HCT116 (cell line): ENCODE measurements at regions not wholly inside any gene's neighbourhood (a gene's known extent, or its start where the extent isn't known, plus 50 kb on each side); places are given as distances from the start of the nearest gene placed in this dataset.

Experiments
- ATAC-seq: fragments of 200-7000 bp; cut with Tn5 transposase; 2 replicates; pipeline ENCODE4 v1.9.1; 2020; ENCODE audit warnings: mild to moderate bottlenecking, moderate library complexity
- BruUV-seq: library from RNA; stranded (reverse); fragments of 400-500 nt; replicated peaks from 2 replicates; lab custom pipeline; 2021; lab: Mats Ljungman, UMichigan
- CTCF ChIA-PET: fragments of 300-600 bp; sonication (Branson Sonifier 250); formaldehyde crosslinking; loops from one replicate; lab custom pipeline; 2021; ENCODE audit warnings: antibody characterized with exemption; lab: Charles Lee
- POLR2A ChIA-PET: fragments of 300-600, 350-600 bp; sonication (Branson Sonifier 250); formaldehyde crosslinking; loops from one replicate; lab custom pipeline; 2021; ENCODE audit warnings: antibody characterized with exemption; lab: Charles Lee
- RAD21 ChIA-PET, 2 experiments: fragments of 300-600 bp; sonication (Branson Sonifier 250); formaldehyde crosslinking; loops; one replicate each; lab custom pipeline; 2023; ENCODE audit warnings: low total read pairs in 2 of 2; ENCODE audit not compliant: uncharacterized antibody in 2 of 2, unreplicated experiment in 2 of 2, low non-redundant PET in 1 of 2; lab: Charles Lee
- DNase-seq: peaks from one replicate; pipeline ENCODE4 v3.0.0-alpha.2; 2010; ENCODE audit warnings: low read depth, low spot score
- H2AFZ ChIP-seq: fragments of 200-600 bp; shearing (Covaris generic), sonication (generic); 2 replicates; pipeline ENCODE4 v1.6.1; 2017; ENCODE audit warnings: low read depth, mixed run types, mixed read lengths, antibody characterized with exemption, low read length; ENCODE audit not compliant: poor library complexity, severe bottlenecking
- H3K27ac ChIP-seq: 2 replicates; pipeline ENCODE4 v1.5.1; 2012; ENCODE audit warnings: low read depth, low read length
- H3K27me3 ChIP-seq: fragments of 200-600 bp; sonication (generic); 2 replicates; pipeline ENCODE4 v1.6.1; 2016; ENCODE audit warnings: mixed run types, low read length, mixed read lengths; ENCODE audit not compliant: insufficient read depth
- H3K36me3 ChIP-seq, 2 experiments: fragments of 200-500 bp in 1 of 2; fragments of 200-600 bp in 1 of 2; sonication (Bioruptor generic) in 1 of 2; sonication (generic) in 1 of 2; 2 replicates each; pipeline versions ENCODE4 v1.5.1 to v1.6.1; 2014 to 2016; ENCODE audit warnings: low read length in 2 of 2, inconsistent platforms in 1 of 2, mixed read lengths in 1 of 2, mixed run types in 1 of 2; ENCODE audit not compliant: insufficient read depth in 2 of 2, control insufficient read depth in 1 of 2
- H3K4me1 ChIP-seq, 2 experiments: fragments of 200-600 bp in 1 of 2; sonication (generic) in 1 of 2; 2 replicates each; pipeline versions ENCODE4 v1.5.1 to v1.6.1; 2012 to 2017; ENCODE audit warnings: low read length in 2 of 2, inconsistent platforms in 1 of 2, mild to moderate bottlenecking in 1 of 2, mixed read lengths in 1 of 2, mixed run types in 1 of 2, moderate library complexity in 1 of 2; ENCODE audit not compliant: insufficient read depth in 2 of 2, control insufficient read depth in 1 of 2
- H3K4me2 ChIP-seq: fragments of 200-600 bp; sonication (generic); 2 replicates; pipeline ENCODE4 v1.6.1; 2017; ENCODE audit warnings: mixed run types, low read length, mixed read lengths
- H3K4me3 ChIP-seq, 2 experiments: fragments of 200-600 bp in 1 of 2; sonication (generic) in 1 of 2; replicated peaks in 1 of 2; 2 replicates each; pipeline ENCODE4 v1.5.1; 2011 to 2016; ENCODE audit warnings: low read length in 2 of 2, control low read depth in 1 of 2, low read depth in 1 of 2, mild to moderate bottlenecking in 1 of 2, mixed read lengths in 1 of 2, mixed run types in 1 of 2
- H3K79me2 ChIP-seq: fragments of 200-600 bp; sonication (generic); 2 replicates; pipeline ENCODE4 v1.6.1; 2017; ENCODE audit warnings: mild to moderate bottlenecking, mixed run types, low read length, moderate library complexity, mixed read lengths; ENCODE audit not compliant: insufficient read depth
- H3K9ac ChIP-seq: fragments of 200-600 bp; sonication (generic); 2 replicates; pipeline ENCODE4 v1.6.1; 2016; ENCODE audit warnings: low read length, mixed read lengths
- H3K9me2 ChIP-seq: fragments of 200-600 bp; sonication (generic), shearing (Covaris generic); 2 replicates; pipeline ENCODE4 v1.6.1; 2017; ENCODE audit warnings: mixed run types, mild to moderate bottlenecking, moderate library complexity; ENCODE audit not compliant: insufficient read depth
- H3K9me3 ChIP-seq, 2 experiments: fragments of 200-500 bp in 1 of 2; fragments of 200-600 bp in 1 of 2; sonication (Bioruptor generic) in 1 of 2; sonication (generic) in 1 of 2; 2 replicates each; pipeline ENCODE4 v1.6.1; 2014 to 2017; ENCODE audit warnings: low read length in 2 of 2, mixed read lengths in 2 of 2, inconsistent platforms in 1 of 2, low read depth in 1 of 2, mild to moderate bottlenecking in 1 of 2, mixed run types in 1 of 2, moderate library complexity in 1 of 2; ENCODE audit not compliant: control insufficient read depth in 1 of 2, insufficient read depth in 1 of 2
- H4K20me1 ChIP-seq: fragments of 200-600 bp; sonication (generic), shearing (Covaris generic); 2 replicates; pipeline ENCODE4 v1.6.1; 2017; ENCODE audit warnings: mixed run types, mild to moderate bottlenecking, moderate library complexity; ENCODE audit not compliant: insufficient read depth
- CEBPB ChIP-seq: IDR thresholded peaks from 2 replicates; pipeline ENCODE4 v1.6.1; 2012; ENCODE audit warnings: low read depth
- EGR1 ChIP-seq: IDR thresholded peaks from 2 replicates; pipeline ENCODE4 v1.6.1; 2012; ENCODE audit warnings: low read depth
- EZH2 ChIP-seq: fragments of 200-600 bp; sonication (generic); IDR thresholded peaks from 2 replicates; pipeline ENCODE4 v1.6.1; 2017; ENCODE audit warnings: antibody characterized with exemption, mixed run types
- FOSL1 ChIP-seq: IDR thresholded peaks from 2 replicates; pipeline ENCODE4 v1.6.1; 2012; ENCODE audit warnings: low read depth
- JUND ChIP-seq: IDR thresholded peaks from 2 replicates; pipeline ENCODE4 v1.6.1; 2012
- POLR2A ChIP-seq: IDR thresholded peaks from 2 replicates; pipeline ENCODE4 v1.7.0; 2011; ENCODE audit warnings: borderline replicate concordance; ENCODE audit not compliant: insufficient read depth, insufficient read length; ENCODE audit errors: extremely low read depth
- POLR2AphosphoS5 ChIP-seq: IDR thresholded peaks from 2 replicates; pipeline ENCODE4 v1.6.1; 2011; ENCODE audit warnings: mild to moderate bottlenecking, low read depth, low read length, moderate library complexity
- RAD21 ChIP-seq: IDR thresholded peaks from 2 replicates; pipeline ENCODE4 v1.6.1; 2012; ENCODE audit warnings: low read depth, mild to moderate bottlenecking
- SP1 ChIP-seq: IDR thresholded peaks from 2 replicates; pipeline ENCODE4 v1.6.1; 2012; ENCODE audit warnings: low read depth
- SRF ChIP-seq: IDR thresholded peaks from 2 replicates; pipeline ENCODE4 v1.6.1; 2012; ENCODE audit warnings: low read depth
- TCF7L2 ChIP-seq: IDR thresholded peaks from 2 replicates; pipeline ENCODE4 v1.7.0; 2011; ENCODE audit warnings: borderline replicate concordance, inconsistent platforms; ENCODE audit not compliant: insufficient read depth, insufficient read length; ENCODE audit errors: extremely low read depth
- YY1 ChIP-seq: IDR thresholded peaks from 2 replicates; pipeline ENCODE4 v1.6.1; 2011; ENCODE audit warnings: low read length, low read depth, moderate library complexity, mild to moderate bottlenecking; ENCODE audit not compliant: insufficient replicate concordance; ENCODE audit errors: extremely low read depth
- ZNF274 ChIP-seq: fragments of 200-500 bp; sonication (Bioruptor generic); IDR thresholded peaks from 2 replicates; pipeline ENCODE4 v1.6.1; 2014; ENCODE audit warnings: mild to moderate bottlenecking, low read depth, low read length, inconsistent platforms
- intact Hi-C: fragments of 100-400 bp; cut with micrococcal nuclease; formaldehyde crosslinking; loops from 2 replicates; pipeline ENCODE4 v1.10.0; 2022
- TF ChIP-seq, protein P1 (sequence below): IDR thresholded peaks from 2 replicates; pipeline ENCODE4 v1.6.1; 2012
- TF ChIP-seq, protein P2 (sequence below): IDR thresholded peaks from 2 replicates; pipeline ENCODE4 v1.6.1; 2012; ENCODE audit warnings: low read depth
- TF ChIP-seq, protein P3 (sequence below): IDR thresholded peaks from 2 replicates; pipeline ENCODE4 v1.6.1; 2011; ENCODE audit warnings: mild to moderate bottlenecking, low read length, moderate library complexity; ENCODE audit not compliant: insufficient replicate concordance; ENCODE audit errors: extremely low read depth

DNA sequence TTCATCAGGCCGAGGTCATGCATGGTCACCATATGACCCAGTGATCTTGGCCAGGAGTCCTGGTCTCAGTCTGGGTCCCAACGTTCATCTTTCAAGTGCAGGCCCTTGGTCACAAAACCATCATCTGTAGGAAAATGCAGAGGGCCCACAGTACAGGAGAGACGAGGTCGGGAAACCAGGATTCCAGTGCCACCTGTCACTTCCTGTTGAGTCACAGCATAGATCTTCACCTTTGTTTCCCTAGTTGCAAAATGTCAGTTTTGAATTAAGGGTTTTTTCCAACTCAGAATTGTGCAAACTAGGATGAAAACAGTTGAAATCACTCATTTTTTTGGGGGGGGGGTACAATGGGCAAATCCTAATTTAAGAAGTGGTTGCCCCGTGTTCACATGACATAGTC is 162.2 kb downstream of the INSIG2 start:
- intact Hi-C loops: no loop called here
- peak overlapping the region; percentile 72 for H3K4me2 ChIP-seq
- no peaks in the 10 kb centered on the region for H3K9me2 ChIP-seq
- H3K27ac ChIP-seq: no peak overlapping the region
- H3K9me3 ChIP-seq: no peaks in the 10 kb centered on the region
- POLR2A ChIA-PET: no interaction called here
- H3K4me1 ChIP-seq: peaks cover 12 to 35% of the 10 kb centered on the region in 2 experiments
- BruUV-seq: no TSS peak
- H3K79me2 ChIP-seq: no peaks in the 10 kb centered on the region
- no peaks in the 10 kb centered on the region for H3K27me3 ChIP-seq
- peak; percentile 84 for ATAC-seq
- H4K20me1 ChIP-seq: no peaks in the 10 kb centered on the region
- no peaks in the 10 kb centered on the region for H3K36me3 ChIP-seq
- peak; percentile 29 for DNase-seq
- RAD21 ChIA-PET: no interaction called here
- peak overlapping the region in 1 of 2 experiments; percentile 3; a peak in 2 of 4 replicates for H3K4me3 ChIP-seq
- no peak overlapping the region for H3K9ac ChIP-seq
- CTCF ChIA-PET: no interaction called here
- H2AFZ ChIP-seq: peak overlapping the region; percentile 11
- TF ChIP-seq, protein P1, sequence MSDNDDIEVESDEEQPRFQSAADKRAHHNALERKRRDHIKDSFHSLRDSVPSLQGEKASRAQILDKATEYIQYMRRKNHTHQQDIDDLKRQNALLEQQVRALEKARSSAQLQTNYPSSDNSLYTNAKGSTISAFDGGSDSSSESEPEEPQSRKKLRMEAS: 0 out of 2 replicates have a peak, but pooled peaks have one; percentile 1
- peak; percentile 86 for TF ChIP-seq FOSL1
- no peak for TF ChIP-seq YY1
- peak; percentile 62 for TF ChIP-seq SP1
- TF ChIP-seq EZH2: no peak
- TF ChIP-seq CEBPB: peak; percentile 72
- TF ChIP-seq TCF7L2: no peak
- peak; percentile 25; the same call in 1 of the 2 replicates for TF ChIP-seq POLR2AphosphoS5
- peak; percentile 70 for TF ChIP-seq JUND

DNA sequence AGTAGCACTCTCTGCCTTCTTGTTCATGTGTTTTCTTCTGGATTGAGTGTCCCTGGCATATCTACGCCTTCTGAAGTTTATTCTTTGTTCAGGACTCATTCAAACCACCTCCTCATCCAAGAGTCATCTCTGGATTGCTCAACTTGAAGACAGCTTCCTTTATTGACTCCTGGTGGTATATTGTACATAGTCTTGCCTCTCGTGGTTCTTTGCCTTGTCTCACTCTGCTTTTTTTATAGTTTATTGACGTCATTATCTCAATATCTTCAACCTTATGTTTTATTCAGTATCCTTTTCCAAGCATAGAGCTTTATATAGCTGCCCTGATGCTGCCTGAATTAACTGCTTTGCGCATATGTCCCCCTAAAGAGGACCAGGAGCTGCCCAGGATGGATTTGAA is 161.7 kb downstream of the INSIG2 start:
- H3K4me2 ChIP-seq: peak overlapping the region; percentile 72
- no TSS peak for BruUV-seq
- H3K79me2 ChIP-seq: no peaks in the 10 kb centered on the region
- no peak overlapping the region for H3K9ac ChIP-seq
- DNase-seq: no peak
- peaks cover 12 to 35% of the 10 kb centered on the region in 2 experiments for H3K4me1 ChIP-seq
- no peaks in the 10 kb centered on the region for H3K27me3 ChIP-seq
- RAD21 ChIA-PET: no interaction called here
- no peaks in the 10 kb centered on the region for H3K9me2 ChIP-seq
- H3K27ac ChIP-seq: no peak overlapping the region
- CTCF ChIA-PET: no interaction called here
- H2AFZ ChIP-seq: peak overlapping the region; percentile 11
- no peaks in the 10 kb centered on the region for H3K9me3 ChIP-seq
- POLR2A ChIA-PET: no interaction called here
- ATAC-seq: no peak
- H4K20me1 ChIP-seq: no peaks in the 10 kb centered on the region
- no peaks in the 10 kb centered on the region for H3K36me3 ChIP-seq
- intact Hi-C loops: no loop called here
- H3K4me3 ChIP-seq: no peak overlapping the region
- TF ChIP-seq TCF7L2: no peak
- no peak for TF ChIP-seq POLR2A
- no peak for TF ChIP-seq EGR1
- TF ChIP-seq, protein P1: no peak
- TF ChIP-seq ZNF274: no peak
- no peak for TF ChIP-seq SRF
- TF ChIP-seq, protein P2, sequence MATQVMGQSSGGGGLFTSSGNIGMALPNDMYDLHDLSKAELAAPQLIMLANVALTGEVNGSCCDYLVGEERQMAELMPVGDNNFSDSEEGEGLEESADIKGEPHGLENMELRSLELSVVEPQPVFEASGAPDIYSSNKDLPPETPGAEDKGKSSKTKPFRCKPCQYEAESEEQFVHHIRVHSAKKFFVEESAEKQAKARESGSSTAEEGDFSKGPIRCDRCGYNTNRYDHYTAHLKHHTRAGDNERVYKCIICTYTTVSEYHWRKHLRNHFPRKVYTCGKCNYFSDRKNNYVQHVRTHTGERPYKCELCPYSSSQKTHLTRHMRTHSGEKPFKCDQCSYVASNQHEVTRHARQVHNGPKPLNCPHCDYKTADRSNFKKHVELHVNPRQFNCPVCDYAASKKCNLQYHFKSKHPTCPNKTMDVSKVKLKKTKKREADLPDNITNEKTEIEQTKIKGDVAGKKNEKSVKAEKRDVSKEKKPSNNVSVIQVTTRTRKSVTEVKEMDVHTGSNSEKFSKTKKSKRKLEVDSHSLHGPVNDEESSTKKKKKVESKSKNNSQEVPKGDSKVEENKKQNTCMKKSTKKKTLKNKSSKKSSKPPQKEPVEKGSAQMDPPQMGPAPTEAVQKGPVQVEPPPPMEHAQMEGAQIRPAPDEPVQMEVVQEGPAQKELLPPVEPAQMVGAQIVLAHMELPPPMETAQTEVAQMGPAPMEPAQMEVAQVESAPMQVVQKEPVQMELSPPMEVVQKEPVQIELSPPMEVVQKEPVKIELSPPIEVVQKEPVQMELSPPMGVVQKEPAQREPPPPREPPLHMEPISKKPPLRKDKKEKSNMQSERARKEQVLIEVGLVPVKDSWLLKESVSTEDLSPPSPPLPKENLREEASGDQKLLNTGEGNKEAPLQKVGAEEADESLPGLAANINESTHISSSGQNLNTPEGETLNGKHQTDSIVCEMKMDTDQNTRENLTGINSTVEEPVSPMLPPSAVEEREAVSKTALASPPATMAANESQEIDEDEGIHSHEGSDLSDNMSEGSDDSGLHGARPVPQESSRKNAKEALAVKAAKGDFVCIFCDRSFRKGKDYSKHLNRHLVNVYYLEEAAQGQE: no peak
- TF ChIP-seq, protein P3, sequence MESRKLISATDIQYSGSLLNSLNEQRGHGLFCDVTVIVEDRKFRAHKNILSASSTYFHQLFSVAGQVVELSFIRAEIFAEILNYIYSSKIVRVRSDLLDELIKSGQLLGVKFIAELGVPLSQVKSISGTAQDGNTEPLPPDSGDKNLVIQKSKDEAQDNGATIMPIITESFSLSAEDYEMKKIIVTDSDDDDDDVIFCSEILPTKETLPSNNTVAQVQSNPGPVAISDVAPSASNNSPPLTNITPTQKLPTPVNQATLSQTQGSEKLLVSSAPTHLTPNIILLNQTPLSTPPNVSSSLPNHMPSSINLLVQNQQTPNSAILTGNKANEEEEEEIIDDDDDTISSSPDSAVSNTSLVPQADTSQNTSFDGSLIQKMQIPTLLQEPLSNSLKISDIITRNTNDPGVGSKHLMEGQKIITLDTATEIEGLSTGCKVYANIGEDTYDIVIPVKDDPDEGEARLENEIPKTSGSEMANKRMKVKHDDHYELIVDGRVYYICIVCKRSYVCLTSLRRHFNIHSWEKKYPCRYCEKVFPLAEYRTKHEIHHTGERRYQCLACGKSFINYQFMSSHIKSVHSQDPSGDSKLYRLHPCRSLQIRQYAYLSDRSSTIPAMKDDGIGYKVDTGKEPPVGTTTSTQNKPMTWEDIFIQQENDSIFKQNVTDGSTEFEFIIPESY: no peak
- no peak for TF ChIP-seq RAD21
- no peak for TF ChIP-seq SP1
